ENCODE measurements at regions not wholly inside any gene's neighbourhood (a gene's known extent, or its start where the extent isn't known, plus 50 kb on each side); places are given as distances from the start of the nearest gene placed in this dataset.

GRCh38 chr1:40914927-40915569, 52.9 kb upstream of the CITED4 start (continued):
- TF ChIP-seq GTF2F1 (IDR thresholded peaks at IDR 0.05; ENCODE audit: borderline replicate concordance, low read depth, low read length) (no peak), SIRT6 (IDR thresholded peaks at IDR 0.05; ENCODE audit: low read length) (no peak)

Data from H1 (cell line).